Hepatocyte (in vitro differentiated cells): ENCODE measurements at regions not wholly inside any gene's neighbourhood (a gene's known extent, or its start where the extent isn't known, plus 50 kb on each side); places are given as distances from the start of the nearest gene placed in this dataset.

Experiments used
- DNase-seq: peaks from one replicate; pipeline ENCODE4 v3.0.0-alpha.2; 2016; ENCODE audit warnings: low spot score
- H2AFZ ChIP-seq: fragments of 200-600 bp; sonication (generic); 2 replicates; pipeline ENCODE4 v1.6.0; 2016; ENCODE audit warnings: antibody characterized with exemption, mild to moderate bottlenecking
- H3K27ac ChIP-seq: fragments of 200-600 bp; sonication (generic); 2 replicates; pipeline ENCODE4 v1.5.1; 2016; ENCODE audit warnings: mild to moderate bottlenecking
- H3K27me3 ChIP-seq: fragments of 200-600 bp; sonication (generic); 2 replicates; pipeline ENCODE4 v1.6.1; 2016
- H3K36me3 ChIP-seq: fragments of 200-600 bp; sonication (generic); replicated peaks from 2 replicates; pipeline ENCODE4 v1.5.1; 2016; ENCODE audit warnings: low read depth; ENCODE audit not compliant: insufficient read depth
- H3K4me1 ChIP-seq: fragments of 200-600 bp; sonication (generic); 2 replicates; pipeline ENCODE4 v1.5.1; 2016; ENCODE audit warnings: mild to moderate bottlenecking, moderate library complexity; ENCODE audit not compliant: insufficient read depth
- H3K4me2 ChIP-seq: fragments of 200-600 bp; sonication (generic); 2 replicates; pipeline ENCODE4 v1.6.0; 2016
- H3K4me3 ChIP-seq: fragments of 200-600 bp; sonication (generic); 2 replicates; pipeline ENCODE4 v1.5.1; 2016; ENCODE audit warnings: mild to moderate bottlenecking
- H3K79me2 ChIP-seq: fragments of 200-600 bp; sonication (generic); 2 replicates; pipeline ENCODE4 v1.6.0; 2017; ENCODE audit warnings: mild to moderate bottlenecking
- H3K9me2 ChIP-seq: fragments of 200-600 bp; sonication (generic); replicated peaks from 2 replicates; pipeline ENCODE4 v1.6.0; 2017; ENCODE audit warnings: mild to moderate bottlenecking; ENCODE audit not compliant: insufficient read depth
- H3K9me3 ChIP-seq: fragments of 200-600 bp; sonication (generic); 2 replicates; pipeline ENCODE4 v1.5.1; 2016; ENCODE audit warnings: low read depth, mild to moderate bottlenecking
- H4K20me1 ChIP-seq: fragments of 200-600 bp; sonication (generic); 2 replicates; pipeline ENCODE4 v1.6.0; 2016; ENCODE audit warnings: mild to moderate bottlenecking; ENCODE audit not compliant: insufficient read depth, poor library complexity, severe bottlenecking
- CTCF ChIP-seq: fragments of 200-600 bp; sonication (generic); IDR thresholded peaks from 2 replicates; pipeline ENCODE4 v1.5.1; 2016; ENCODE audit warnings: antibody characterized with exemption, mild to moderate bottlenecking; ENCODE audit not compliant: poor library complexity
- EZH2 ChIP-seq: fragments of 200-600 bp; sonication (generic); IDR thresholded peaks from 2 replicates; pipeline ENCODE4 v1.6.1; 2016; ENCODE audit warnings: antibody characterized with exemption, mild to moderate bottlenecking, borderline replicate concordance
- EZH2phosphoT487 ChIP-seq: fragments of 200-600 bp; sonication (generic); IDR thresholded peaks from one replicate; pipeline ENCODE4 v1.6.1; 2018; ENCODE audit warnings: antibody characterized with exemption, mild to moderate bottlenecking, low read depth, moderate library complexity; ENCODE audit not compliant: unreplicated experiment, severe bottlenecking
- WGBS: methylation state at CpG from one replicate; pipeline ENCODE4 v1.1.6; 2016; ENCODE audit warnings: low lambda C conversion rate; ENCODE audit errors: missing lambda C conversion rate; 5-methylcytosine and 5-hydroxymethylcytosine counted together

DNA sequence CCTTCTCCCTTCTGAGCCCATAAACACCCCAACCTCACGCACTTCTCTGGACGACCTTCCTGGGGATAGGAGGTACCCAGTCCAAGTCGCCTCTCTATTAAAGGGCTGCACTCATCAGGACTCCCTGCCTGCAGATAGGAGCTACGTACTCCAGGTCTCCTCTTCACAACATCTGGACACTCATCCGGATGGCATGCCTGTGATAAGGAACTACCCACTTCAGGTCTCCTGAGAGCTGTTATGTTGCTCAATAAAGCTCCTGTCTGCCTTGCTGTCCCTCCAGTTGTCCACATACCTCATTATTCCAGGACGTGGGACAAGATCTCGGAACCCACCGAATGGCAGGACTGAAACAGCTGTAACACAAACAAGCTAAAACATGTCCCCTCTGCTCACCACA, 548.0 kb downstream of the TBC1D32 start:
- H3K9me3 ChIP-seq: no peaks in the 10 kb centered on the region
- H3K36me3 ChIP-seq: no peaks in the 10 kb centered on the region
- TF ChIP-seq CTCF (no peak), EZH2 (no peak), EZH2phosphoT487 (no peak)
- no peak overlapping the region for H3K27ac ChIP-seq
- H3K79me2 ChIP-seq: no peaks in the 10 kb centered on the region
- DNase-seq: no peak
- H3K9me2 ChIP-seq: no peaks in the 10 kb centered on the region
- no peak overlapping the region for H3K4me2 ChIP-seq
- WGBS: 87% methylated on average over 8 of the region's 8 CpGs
- no peak overlapping the region for H3K4me3 ChIP-seq
- no peaks in the 10 kb centered on the region for H4K20me1 ChIP-seq
- H2AFZ ChIP-seq: no peak overlapping the region
- H3K4me1 ChIP-seq: no peaks in the 10 kb centered on the region
- H3K27me3 ChIP-seq: no peaks in the 10 kb centered on the region

DNA sequence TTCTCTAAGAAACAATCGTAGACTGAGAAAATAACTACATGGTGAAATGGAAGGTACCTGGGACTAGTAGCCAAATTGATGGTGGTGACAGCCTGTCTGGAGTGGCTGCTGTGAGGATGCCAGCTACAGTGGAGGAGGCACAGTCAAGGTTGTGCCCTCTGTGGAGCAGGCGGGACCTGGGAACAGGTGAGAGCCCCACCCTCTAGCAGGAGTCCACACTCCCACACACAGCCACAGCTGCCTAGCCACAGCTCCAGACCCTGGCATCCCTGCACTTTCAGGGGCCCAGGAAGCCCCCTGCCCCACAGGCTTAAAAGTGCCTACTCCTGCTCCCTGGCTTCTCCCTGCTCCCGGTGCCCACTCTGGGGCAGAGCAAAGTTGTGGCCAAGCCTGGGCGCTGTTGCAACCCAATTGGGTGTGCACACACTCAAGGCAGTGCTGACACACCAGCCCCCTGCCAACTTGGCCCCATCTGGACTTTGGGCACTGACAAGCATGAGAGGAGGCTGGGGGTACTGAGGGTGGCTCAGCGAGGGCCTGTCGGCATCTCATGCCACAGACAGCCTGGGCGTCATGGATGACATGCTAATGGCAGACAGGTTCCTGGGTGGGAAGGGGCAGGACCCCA, 548.7 kb downstream of the TBC1D32 start:
- WGBS: 94% methylated on average over 7 of the region's 7 CpGs
- H3K27ac ChIP-seq: no peak overlapping the region
- TF ChIP-seq EZH2 (no peak), EZH2phosphoT487 (no peak), CTCF (no peak)
- H4K20me1 ChIP-seq: no peaks in the 10 kb centered on the region
- no peaks in the 10 kb centered on the region for H3K9me3 ChIP-seq
- no peaks in the 10 kb centered on the region for H3K4me1 ChIP-seq
- no peak overlapping the region for H2AFZ ChIP-seq
- no peak overlapping the region for H3K4me3 ChIP-seq
- H3K4me2 ChIP-seq: no peak overlapping the region
- no peaks in the 10 kb centered on the region for H3K9me2 ChIP-seq
- no peak for DNase-seq
- H3K27me3 ChIP-seq: no peaks in the 10 kb centered on the region
- no peaks in the 10 kb centered on the region for H3K36me3 ChIP-seq
- no peaks in the 10 kb centered on the region for H3K79me2 ChIP-seq

- WGBS: 100% methylated on average over 4 of the region's 4 CpGs
Measured at GRCh38 chr6:120779441-120779840, 554.8 kb downstream of the TBC1D32 start.

More at GRCh38 chr6:120779441-120779840, 554.8 kb downstream of the TBC1D32 start:
- H3K36me3 ChIP-seq: no peaks in the 10 kb centered on the region
- H3K4me3 ChIP-seq: no peak overlapping the region
- no peaks in the 10 kb centered on the region for H3K79me2 ChIP-seq
- no peaks in the 10 kb centered on the region for H4K20me1 ChIP-seq
- no peaks in the 10 kb centered on the region for H3K27me3 ChIP-seq
- TF ChIP-seq CTCF: no peak
- TF ChIP-seq EZH2: no peak
- TF ChIP-seq EZH2phosphoT487: no peak
- no peak overlapping the region for H2AFZ ChIP-seq
- no peaks in the 10 kb centered on the region for H3K9me2 ChIP-seq
- H3K9me3 ChIP-seq: no peaks in the 10 kb centered on the region
- no peaks in the 10 kb centered on the region for H3K4me1 ChIP-seq
- no peak overlapping the region for H3K27ac ChIP-seq
- DNase-seq: no peak
- H3K4me2 ChIP-seq: no peak overlapping the region
